A673 (cell line): ENCODE measurements at regions not wholly inside any gene's neighbourhood (a gene's known extent, or its start where the extent isn't known, plus 50 kb on each side); places are given as distances from the start of the nearest gene placed in this dataset.
"Not testable (repeated sequence)": the region's sequence is repeated elsewhere in the genome, so short reads cannot be mapped to it uniquely, and the experiment has no call there.

Experiments
- BruUV-seq: library from RNA; stranded (reverse); fragments of 400-500 nt; replicated peaks from 2 replicates; lab custom pipeline; 2021; lab: Mats Ljungman, UMichigan
- CTCF ChIA-PET: fragments of 300-600 bp; sonication (Branson Sonifier 250); formaldehyde crosslinking; loops from one replicate; lab custom pipeline; 2022; ENCODE audit warnings: antibody characterized with exemption; lab: Charles Lee
- POLR2A ChIA-PET: fragments of 300-600 bp; sonication (Branson Sonifier 250); formaldehyde crosslinking; loops from one replicate; lab custom pipeline; 2022; ENCODE audit warnings: antibody characterized with exemption; ENCODE audit not compliant: low non-redundant PET; lab: Charles Lee
- DNase-seq: peaks from one replicate; pipeline ENCODE4 v3.0.0-alpha.2; 2015; ENCODE audit warnings: low spot score
- H3K27ac ChIP-seq: fragments of 200-600 bp; sonication (generic); 2 replicates; pipeline ENCODE4 v1.5.1; 2016; ENCODE audit warnings: mixed run types, low read depth, mild to moderate bottlenecking, mixed read lengths, antibody characterized with exemption, low read length; ENCODE audit not compliant: poor library complexity, severe bottlenecking
- H3K27me3 ChIP-seq: fragments of 200-600 bp; sonication (generic); replicated peaks from 2 replicates; pipeline ENCODE4 v1.6.1; 2017; ENCODE audit warnings: mixed run types, low read depth, mild to moderate bottlenecking, mixed read lengths, antibody characterized with exemption, low read length; ENCODE audit not compliant: insufficient read depth, poor library complexity
- H3K36me3 ChIP-seq: fragments of 200-600 bp; sonication (generic); 2 replicates; pipeline ENCODE4 v1.6.1; 2016; ENCODE audit warnings: mixed run types, mild to moderate bottlenecking, mixed read lengths, antibody characterized with exemption, low read length; ENCODE audit not compliant: insufficient read depth, poor library complexity, severe bottlenecking
- H3K4me1 ChIP-seq: fragments of 200-600 bp; sonication (generic); 2 replicates; pipeline ENCODE4 v1.6.1; 2017; ENCODE audit warnings: mixed run types, mild to moderate bottlenecking, mixed read lengths, antibody characterized with exemption, low read length; ENCODE audit not compliant: insufficient read depth, poor library complexity, severe bottlenecking
- H3K4me3 ChIP-seq: fragments of 200-600 bp; sonication (generic); 2 replicates; pipeline ENCODE4 v1.5.1; 2016; ENCODE audit warnings: low read depth, mixed run types, mild to moderate bottlenecking, mixed read lengths, low read length; ENCODE audit not compliant: poor library complexity, severe bottlenecking
- H3K9me3 ChIP-seq: fragments of 200-600 bp; sonication (generic); 2 replicates; pipeline ENCODE4 v1.6.1; 2016; ENCODE audit warnings: mixed run types, low read depth, mild to moderate bottlenecking, mixed read lengths, antibody characterized with exemption, low read length; ENCODE audit not compliant: poor library complexity, severe bottlenecking
- EZH2 ChIP-seq: fragments of 200-600 bp; sonication (generic); IDR thresholded peaks from 2 replicates; pipeline ENCODE4 v1.6.1; 2017; ENCODE audit warnings: borderline replicate concordance, low read depth, mild to moderate bottlenecking, mixed read lengths, antibody characterized with exemption, low read length; ENCODE audit not compliant: poor library complexity, severe bottlenecking
- intact Hi-C: fragments of 100-400 bp; cut with micrococcal nuclease; formaldehyde crosslinking; loops from one replicate; pipeline ENCODE4 v1.10.0; 2022; ENCODE audit not compliant: unreplicated experiment
- TF ChIP-seq, protein P1 (sequence below): fragments of 300-800, 200-600 bp; sonication (generic); conservative IDR thresholded peaks from 2 replicates; pipeline ENCODE4 v1.5.1; 2017; ENCODE audit warnings: low read depth, mild to moderate bottlenecking, antibody characterized with exemption, low read length, moderate library complexity, mixed read lengths

DNA sequence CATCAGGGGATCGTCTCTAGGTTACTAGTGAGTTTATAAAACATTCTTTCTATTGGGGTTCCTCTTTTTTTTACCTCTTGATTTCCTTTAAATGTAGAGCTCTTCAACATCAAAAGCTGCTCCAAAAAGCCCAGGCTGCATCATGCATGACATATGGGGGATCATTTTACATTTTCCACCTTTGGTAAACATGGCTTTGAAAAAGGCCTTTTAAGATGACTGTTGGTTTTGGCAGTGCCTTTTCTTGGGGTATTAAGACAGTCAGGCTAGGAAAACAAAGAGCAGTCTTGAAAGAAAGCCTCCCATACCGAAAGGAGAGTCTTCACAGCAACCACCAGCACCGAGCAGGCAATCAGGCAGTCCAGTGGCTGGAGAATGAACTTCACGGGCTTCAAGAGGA lies 73.2 kb downstream of the NPEPL1 start:
- POLR2A ChIA-PET: no interaction called here
- H3K27me3 ChIP-seq: peaks cover 95% of the 10 kb centered on the region
- no peaks in the 10 kb centered on the region for H3K9me3 ChIP-seq
- no peaks in the 10 kb centered on the region for H3K4me1 ChIP-seq
- no peaks in the 10 kb centered on the region for H3K36me3 ChIP-seq
- no peak overlapping the region for H3K4me3 ChIP-seq
- no peak for DNase-seq
- TF ChIP-seq, protein P1, sequence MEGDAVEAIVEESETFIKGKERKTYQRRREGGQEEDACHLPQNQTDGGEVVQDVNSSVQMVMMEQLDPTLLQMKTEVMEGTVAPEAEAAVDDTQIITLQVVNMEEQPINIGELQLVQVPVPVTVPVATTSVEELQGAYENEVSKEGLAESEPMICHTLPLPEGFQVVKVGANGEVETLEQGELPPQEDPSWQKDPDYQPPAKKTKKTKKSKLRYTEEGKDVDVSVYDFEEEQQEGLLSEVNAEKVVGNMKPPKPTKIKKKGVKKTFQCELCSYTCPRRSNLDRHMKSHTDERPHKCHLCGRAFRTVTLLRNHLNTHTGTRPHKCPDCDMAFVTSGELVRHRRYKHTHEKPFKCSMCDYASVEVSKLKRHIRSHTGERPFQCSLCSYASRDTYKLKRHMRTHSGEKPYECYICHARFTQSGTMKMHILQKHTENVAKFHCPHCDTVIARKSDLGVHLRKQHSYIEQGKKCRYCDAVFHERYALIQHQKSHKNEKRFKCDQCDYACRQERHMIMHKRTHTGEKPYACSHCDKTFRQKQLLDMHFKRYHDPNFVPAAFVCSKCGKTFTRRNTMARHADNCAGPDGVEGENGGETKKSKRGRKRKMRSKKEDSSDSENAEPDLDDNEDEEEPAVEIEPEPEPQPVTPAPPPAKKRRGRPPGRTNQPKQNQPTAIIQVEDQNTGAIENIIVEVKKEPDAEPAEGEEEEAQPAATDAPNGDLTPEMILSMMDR: no peak
- TF ChIP-seq EZH2: no peak
- CTCF ChIA-PET: no interaction called here
- BruUV-seq: no TSS peak
- H3K27ac ChIP-seq: no peak overlapping the region
- intact Hi-C loops: no loop called here

DNA sequence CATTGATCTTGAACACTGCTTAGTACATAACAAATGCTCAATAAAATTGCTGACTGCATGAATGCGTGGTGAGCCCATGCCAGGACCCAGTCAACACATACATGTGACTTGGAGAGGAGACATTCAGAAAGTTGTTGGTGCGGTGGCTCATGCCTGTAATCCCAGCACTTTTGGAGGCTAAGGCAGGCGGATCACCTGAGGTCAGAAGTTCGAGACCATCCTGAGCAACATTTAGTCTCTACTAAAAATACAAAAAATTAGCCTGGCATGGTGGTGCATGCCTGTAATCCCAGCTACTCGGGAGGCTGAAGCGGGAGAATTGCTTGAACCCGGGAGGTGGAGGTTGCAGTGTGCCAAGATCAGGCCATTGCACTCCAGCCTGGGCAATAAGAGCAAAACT lies 75.2 kb downstream of the NPEPL1 start:
- BruUV-seq, H3K9me3 ChIP-seq, intact Hi-C loops, H3K4me1 ChIP-seq, DNase-seq, H3K4me3 ChIP-seq, H3K36me3 ChIP-seq, H3K27ac ChIP-seq, CTCF ChIA-PET, POLR2A ChIA-PET: not testable (repeated sequence)
- H3K27me3 ChIP-seq: peaks cover 95% of the 10 kb centered on the region
